ENCODE measurements at regions not wholly inside any gene's neighbourhood (a gene's known extent, or its start where the extent isn't known, plus 50 kb on each side); places are given as distances from the start of the nearest gene placed in this dataset.

- no peak for DNase-seq
Observed at GRCh38 chr11:15586741-15587473, 472.2 kb downstream of the INSC start.

DNA sequence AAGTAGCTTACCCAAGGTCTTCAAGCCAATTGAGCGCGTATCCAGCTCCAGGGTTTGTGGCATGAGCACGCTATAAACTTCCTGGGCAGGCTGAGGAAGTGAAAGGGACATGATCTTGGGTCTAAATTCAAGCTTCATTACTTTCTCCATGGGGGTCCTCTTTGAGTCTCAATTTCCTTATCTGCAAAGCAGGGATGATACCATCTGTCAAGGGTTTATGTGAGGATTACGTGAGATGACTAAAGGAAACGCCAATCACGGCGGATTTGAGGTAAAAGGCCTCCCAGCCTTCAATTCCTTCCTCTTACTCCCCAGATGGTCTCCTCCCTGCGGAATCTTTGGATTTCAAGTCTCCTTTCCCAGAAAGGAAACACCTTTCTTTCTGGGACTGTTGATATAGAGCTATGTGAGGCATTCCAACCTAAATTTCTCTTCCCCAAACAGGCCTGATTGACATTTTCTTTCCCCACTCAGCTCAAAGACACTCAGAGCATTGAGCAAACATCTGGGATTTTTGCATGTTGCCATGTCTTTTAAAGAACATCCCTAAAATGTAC lies 474.4 kb downstream of the INSC start:
- DNase-seq: no peak

DNA sequence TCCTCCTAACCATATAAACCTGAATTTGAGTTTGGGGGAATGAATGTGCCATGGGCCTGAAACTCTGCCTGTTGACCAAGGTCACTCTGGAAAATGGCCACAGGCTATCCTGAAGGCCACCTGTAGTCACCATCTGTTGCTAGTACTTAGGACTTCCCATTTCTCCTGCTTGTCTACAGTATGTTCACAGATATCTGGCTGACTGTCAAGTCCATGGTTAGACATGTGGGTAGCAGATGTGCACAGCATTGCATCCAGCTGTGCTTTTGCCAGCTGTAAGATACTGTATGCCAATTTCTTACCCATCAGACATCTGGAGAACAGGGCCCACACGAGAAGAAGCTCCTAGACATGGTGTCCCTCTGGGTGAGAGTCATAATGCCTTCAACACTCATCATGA lies 475.4 kb downstream of the INSC start:
- no peak for DNase-seq

GRCh38 chr11:15591112-15591537 lies 476.4 kb downstream of the INSC start:
- no peak for DNase-seq

- no peak for DNase-seq
Observed at GRCh38 chr11:15594607-15595006, 479.9 kb downstream of the INSC start.

- DNase-seq: no peak
Observed at GRCh38 chr11:15599376-15599775, 484.7 kb downstream of the INSC start.

- DNase-seq: no peak
Observed at GRCh38 chr11:15602047-15602446, 487.3 kb downstream of the INSC start.

- no peak for DNase-seq
Observed at GRCh38 chr11:15602785-15603567, 488.3 kb downstream of the INSC start.

DNA sequence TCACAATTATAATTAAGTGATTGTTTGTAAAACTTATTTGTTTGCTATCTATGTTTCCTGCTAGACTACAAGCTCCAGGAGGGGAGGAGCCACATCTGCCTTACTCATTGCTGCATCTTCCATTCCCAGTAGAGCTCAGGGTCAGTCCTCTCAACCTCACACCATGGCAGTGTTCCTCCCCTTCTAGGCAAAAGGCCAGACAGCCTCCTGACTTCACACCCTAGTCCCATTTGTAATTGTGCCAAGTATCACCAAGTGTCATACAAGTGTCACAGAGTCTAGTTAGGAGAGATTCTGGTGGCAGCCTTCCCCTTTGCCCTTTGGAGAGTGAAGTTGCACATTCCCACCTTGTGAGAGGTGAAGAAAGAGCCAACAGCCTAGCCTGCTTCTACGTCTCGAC lies 490.4 kb downstream of the INSC start:
- DNase-seq: peak; percentile 18

GRCh38 chr11:15607361-15608036 lies 492.8 kb downstream of the INSC start:
- DNase-seq: no peak

- DNase-seq: no peak
Observed at GRCh38 chr11:15609445-15609844, 494.7 kb downstream of the INSC start.

- no peak for DNase-seq
Observed at GRCh38 chr11:15610881-15611280, 496.2 kb downstream of the INSC start.

DNA sequence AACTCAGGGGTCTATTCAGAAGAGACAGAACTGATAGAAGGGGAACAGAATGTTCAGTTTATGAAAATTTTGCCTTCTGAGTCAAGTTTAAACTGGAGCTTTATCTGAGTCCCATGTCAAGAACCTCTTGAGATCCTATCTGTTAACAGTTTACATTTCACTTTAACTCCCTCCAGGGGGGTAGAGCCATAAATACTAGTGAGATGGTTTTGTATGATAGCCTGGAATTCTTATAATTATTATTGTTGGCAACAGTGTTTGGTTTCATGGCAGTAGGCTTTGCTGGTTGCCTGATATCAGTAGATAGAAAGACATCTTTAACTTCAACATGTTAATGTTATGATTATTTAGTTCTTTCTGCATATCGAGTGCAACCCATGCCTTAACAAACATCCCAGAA lies 498.5 kb downstream of the INSC start:
- DNase-seq: peak; percentile 23

DNA sequence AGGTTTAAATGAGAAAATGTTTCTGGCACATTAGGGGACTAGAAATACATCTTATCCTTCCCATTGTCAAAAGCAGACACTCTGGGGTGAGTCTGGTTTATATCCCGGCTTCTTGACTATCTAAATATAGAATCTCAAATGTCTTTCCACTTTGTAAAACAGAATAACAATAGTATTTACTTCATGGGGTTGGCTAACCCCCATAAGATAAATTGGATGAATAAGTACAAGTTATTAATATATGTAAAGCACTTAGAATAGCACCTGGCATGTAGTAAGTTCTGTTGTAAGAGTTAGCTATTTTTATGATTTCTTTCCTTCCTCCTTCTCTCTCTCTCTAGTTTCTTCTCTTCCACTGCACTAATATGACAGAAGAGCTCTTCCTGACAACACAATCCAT lies 499.1 kb downstream of the INSC start:
- no peak for DNase-seq

- no peak for DNase-seq
Observed at GRCh38 chr11:15615398-15616096, 500.8 kb downstream of the INSC start.

GRCh38 chr11:15616130-15617105 lies 501.7 kb downstream of the INSC start:
- no peak for DNase-seq

- DNase-seq: no peak
Observed at GRCh38 chr11:15617126-15617525, 502.4 kb downstream of the INSC start.

GRCh38 chr11:15618583-15619032 lies 503.9 kb downstream of the INSC start:
- no peak for DNase-seq

DNA sequence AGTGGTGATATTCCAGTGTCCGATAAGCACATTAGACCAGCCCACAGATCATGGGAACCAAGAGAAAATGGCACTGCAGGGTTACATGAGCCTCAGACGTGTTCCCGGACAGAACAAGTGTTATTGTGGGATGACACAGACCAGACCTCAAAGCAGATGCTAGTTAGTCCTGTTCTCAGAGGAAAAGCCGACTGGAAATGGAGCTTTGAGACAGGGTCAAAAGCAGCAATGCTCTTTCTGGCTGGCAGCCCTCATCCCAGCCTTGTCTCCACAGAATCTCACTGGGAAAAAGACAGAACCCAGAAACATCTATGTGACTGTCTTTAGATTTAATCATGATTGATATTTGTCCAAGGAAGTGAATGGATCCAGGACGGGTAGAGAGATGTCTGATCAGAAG lies 506.8 kb downstream of the INSC start:
- DNase-seq: no peak

GRCh38 chr11:15622231-15622890 lies 507.6 kb downstream of the INSC start:
- DNase-seq: no peak

- no peak for DNase-seq
Observed at GRCh38 chr11:15624701-15625100, 510.0 kb downstream of the INSC start.

All from DMS79 treated with DMSO at 0.1 percent for 48 hours (cell line).